CD14-positive monocyte (primary cell): ENCODE measurements at regions not wholly inside any gene's neighbourhood (a gene's known extent, or its start where the extent isn't known, plus 50 kb on each side); places are given as distances from the start of the nearest gene placed in this dataset.

Experiments
- DNase-seq, 3 donors: peaks; one replicate each; pipeline ENCODE4 v3.0.0-alpha.2; 2011 to 2022
- H2AFZ ChIP-seq: 2 replicates; pipeline ENCODE4 v1.6.0; 2012; ENCODE audit warnings: mild to moderate bottlenecking, low read depth, low read length, inconsistent platforms; ENCODE audit not compliant: insufficient read depth, poor library complexity, severe bottlenecking
- H3K27ac ChIP-seq, 2 donors: 1 replicate in 1 of 2; 2 replicates in 1 of 2; pipeline ENCODE4 v1.5.1; 2012 to 2013; ENCODE audit warnings: low read length in 2 of 2, control low read depth in 1 of 2, inconsistent platforms in 1 of 2, low read depth in 1 of 2, mild to moderate bottlenecking in 1 of 2
- H3K27me3 ChIP-seq, 2 donors: one replicate each; pipeline versions ENCODE4 v1.6.0 to v1.6.1; 2011 to 2013; ENCODE audit warnings: low read length in 2 of 2; ENCODE audit not compliant: control insufficient read depth in 2 of 2, insufficient read depth in 2 of 2
- H3K36me3 ChIP-seq, 2 donors: replicated peaks in 1 of 2; 1 replicate in 1 of 2; 2 replicates in 1 of 2; pipeline versions ENCODE4 v1.5.1 to v1.6.1; 2012 to 2013; ENCODE audit warnings: low read length in 2 of 2, control low read depth in 1 of 2, inconsistent platforms in 1 of 2, mild to moderate bottlenecking in 1 of 2; ENCODE audit not compliant: insufficient read depth in 2 of 2, control insufficient read depth in 1 of 2
- H3K4me1 ChIP-seq, 2 donors: 1 replicate in 1 of 2; 2 replicates in 1 of 2; pipeline versions ENCODE4 v1.5.1 to v1.6.1; 2012 to 2013; ENCODE audit warnings: low read length in 2 of 2, control low read depth in 1 of 2, inconsistent platforms in 1 of 2, mild to moderate bottlenecking in 1 of 2, moderate library complexity in 1 of 2; ENCODE audit not compliant: insufficient read depth in 2 of 2, control insufficient read depth in 1 of 2
- H3K4me2 ChIP-seq: replicated peaks from 2 replicates; pipeline ENCODE3; 2012; ENCODE audit warnings: low read length, moderate library complexity, mild to moderate bottlenecking; ENCODE audit not compliant: poor library complexity, severe bottlenecking; ENCODE audit errors: extremely low read depth
- H3K4me3 ChIP-seq, 3 experiments: fragments of 200-600 bp in 1 of 3; sonication (generic) in 1 of 3; replicated peaks in 1 of 3; 1 replicate in 2 of 3; 2 replicates in 1 of 3; pipeline ENCODE4 v1.5.1; 2011 to 2013; ENCODE audit warnings: low read length in 3 of 3, mild to moderate bottlenecking in 3 of 3, control low read depth in 2 of 3, low read depth in 2 of 3, inconsistent platforms in 1 of 3, moderate library complexity in 1 of 3
- H3K79me2 ChIP-seq: 2 replicates; pipeline ENCODE4 v1.6.0; 2012; ENCODE audit warnings: mild to moderate bottlenecking, control low read depth, inconsistent platforms, low read length, moderate library complexity; ENCODE audit not compliant: insufficient read depth
- H3K9ac ChIP-seq: 2 replicates; pipeline ENCODE4 v1.6.0; 2017; ENCODE audit warnings: low read length, mild to moderate bottlenecking; ENCODE audit not compliant: insufficient read depth, poor library complexity, severe bottlenecking
- H3K9me3 ChIP-seq, 2 donors: replicated peaks in 1 of 2; 1 replicate in 1 of 2; 2 replicates in 1 of 2; pipeline versions ENCODE4 v1.5.1 to v1.6.1; 2012 to 2013; ENCODE audit warnings: low read length in 2 of 2, control low read depth in 1 of 2; ENCODE audit not compliant: control insufficient read depth in 1 of 2, insufficient read depth in 1 of 2
- H4K20me1 ChIP-seq: 2 replicates; pipeline ENCODE4 v1.6.0; 2012; ENCODE audit warnings: mild to moderate bottlenecking, low read length, control low read depth, moderate library complexity; ENCODE audit not compliant: insufficient read depth
- H3K27ac Mint-ChIP-seq, 7 donors: one replicate each; pipeline ENCODE4 v1.8.0; 2020; ENCODE audit warnings: mild to moderate bottlenecking in 7 of 7, mixed read lengths in 7 of 7, moderate library complexity in 6 of 7, inconsistent platforms in 2 of 7
- H3K27me3 Mint-ChIP-seq, 3 donors: one replicate each; pipeline ENCODE4 v1.8.0; 2021 to 2022; ENCODE audit warnings: low read depth in 3 of 3, mild to moderate bottlenecking in 3 of 3, mixed read lengths in 3 of 3, moderate library complexity in 3 of 3, inconsistent platforms in 1 of 3
- H3K36me3 Mint-ChIP-seq, 2 donors: one replicate each; pipeline ENCODE4 v1.8.0; 2020; ENCODE audit warnings: mixed read lengths in 2 of 2, inconsistent platforms in 1 of 2, mild to moderate bottlenecking in 1 of 2
- H3K4me1 Mint-ChIP-seq: one replicate; pipeline ENCODE4 v1.8.0; 2020; ENCODE audit warnings: mild to moderate bottlenecking, mixed read lengths
- H3K4me3 Mint-ChIP-seq, 2 donors: one replicate each; pipeline ENCODE4 v1.8.0; 2020; ENCODE audit warnings: mild to moderate bottlenecking in 2 of 2, mixed read lengths in 2 of 2, moderate library complexity in 1 of 2
- H3K9me3 Mint-ChIP-seq, 7 donors: one replicate each; pipeline ENCODE4 v1.8.0; 2020 to 2022; ENCODE audit warnings: mixed read lengths in 7 of 7, mild to moderate bottlenecking in 6 of 7, moderate library complexity in 6 of 7, inconsistent platforms in 2 of 7
- CTCF ChIP-seq: fragments of 200-600 bp; IDR thresholded peaks from one replicate; pipeline ENCODE4 v1.8.0; 2022; ENCODE audit warnings: antibody characterized with exemption, mild to moderate bottlenecking
- WGBS: methylation state at CpG from one replicate; pipeline ENCODE4 v1.1.5; 2013; ENCODE audit warnings: missing lambda C conversion rate; ENCODE audit not compliant: insufficient coverage; 5-methylcytosine and 5-hydroxymethylcytosine counted together
- intact Hi-C, 2 donors: fragments of 100-400 bp; cut with micrococcal nuclease; formaldehyde crosslinking; loops; one replicate each; pipeline versions ENCODE4 v1.15.0 to v1.15.1; 2023

DNA sequence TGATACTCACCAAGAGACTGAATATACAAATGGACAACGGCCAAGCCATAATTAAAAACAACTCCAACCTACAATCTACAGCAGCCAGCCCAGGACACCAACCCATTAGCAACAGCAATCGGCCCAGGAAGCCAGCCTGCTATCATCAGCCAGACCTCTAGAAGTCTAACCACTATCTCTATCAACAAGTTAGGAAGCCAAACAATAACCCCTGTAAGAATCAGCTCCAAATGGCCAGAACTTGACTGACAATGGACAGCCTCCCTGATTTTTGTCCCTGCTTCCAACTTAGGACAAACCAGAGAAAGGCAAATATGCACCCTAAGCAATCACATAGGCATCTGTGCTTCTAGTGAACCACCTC is 511.8 kb upstream of the JARID2 start:
- Mint-ChIP-seq H3K4me3 (peak overlapping the region in 1 of 2 donors; percentile 62), H3K27me3 (no peaks in the 10 kb centered on the region), H3K9me3 (peaks cover 0 to 9% (median 0%) of the 10 kb centered on the region in 7 donors), H3K27ac (peak overlapping the region; percentile 95 to 100 (median 99)), H3K36me3 (peaks cover 29 to 30% of the 10 kb centered on the region in 2 donors), H3K4me1 (peaks cover 89% of the 10 kb centered on the region)
- Histone ChIP-seq H3K9me3 (no peaks in the 10 kb centered on the region), H3K9ac (peak overlapping the region; percentile 72), H4K20me1 (no peaks in the 10 kb centered on the region), H3K4me1 (peaks cover 60 to 64% of the 10 kb centered on the region in 2 donors), H3K4me3 (no peak overlapping the region), H3K79me2 (no peaks in the 10 kb centered on the region), H3K36me3 (no peaks in the 10 kb centered on the region), H3K4me2 (no peak overlapping the region), H3K27me3 (no peaks in the 10 kb centered on the region), H3K27ac (peak overlapping the region; percentile 32 to 99), H2AFZ (no peak overlapping the region)
- DNase-seq, result no peak
- TF ChIP-seq CTCF, result no peak
- intact Hi-C loops, result loop anchor here (2.0 to 10.0 kb wide), 4 partner anchors 67 to 513 kb away; partner anchors contain the start of gene JARID2 (in 1 of the 2)
- 94% methylated on average over 2 of the region's 2 CpGs for WGBS

DNA sequence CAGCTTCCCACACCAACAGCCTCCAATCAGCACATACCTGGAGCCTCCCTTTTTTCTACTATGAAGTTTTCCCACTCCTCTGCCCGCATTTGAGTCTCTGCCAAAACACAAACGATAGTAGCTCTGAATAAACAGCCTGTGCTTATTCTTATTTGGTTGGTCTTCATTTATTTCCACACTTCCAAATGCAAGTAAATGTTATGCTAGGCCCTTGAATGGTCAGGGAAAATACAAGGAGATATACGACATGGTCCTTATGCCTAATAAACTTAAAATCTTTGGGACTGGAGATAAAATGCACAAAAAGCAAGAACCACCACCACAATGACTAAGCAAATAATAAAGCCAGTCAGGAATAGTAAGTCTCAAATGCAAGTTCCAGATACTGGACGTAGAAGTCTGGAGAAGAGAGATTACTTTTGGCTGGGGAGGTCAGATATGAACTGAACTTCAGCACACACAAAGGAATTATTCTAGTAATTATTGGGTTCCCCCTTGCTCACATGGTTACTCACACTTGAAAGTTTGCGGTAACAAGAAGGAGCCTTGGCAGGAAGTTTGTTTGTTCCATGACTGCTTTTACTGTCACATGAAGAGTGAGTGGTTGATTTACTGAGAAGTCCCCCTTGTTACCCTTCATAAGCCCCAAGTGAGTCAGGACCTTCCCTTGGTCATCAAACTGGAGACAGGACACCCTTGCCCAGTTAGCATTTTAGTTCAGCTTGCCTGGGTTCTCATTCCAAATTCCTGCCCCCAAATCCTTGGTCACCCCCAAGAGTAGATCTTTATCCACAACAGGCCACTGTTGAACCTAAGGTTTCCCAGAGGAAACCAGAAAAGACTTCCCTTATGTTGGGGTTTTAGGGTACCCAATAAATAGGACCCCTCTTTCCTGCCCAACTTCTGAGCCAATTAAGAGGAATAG is 511.2 kb upstream of the JARID2 start:
- peak overlapping the region; percentile 30 to 62 for H3K4me3 Mint-ChIP-seq

More for the DNA sequence above, 511.2 kb upstream of the JARID2 start:
- H3K9me3 Mint-ChIP-seq, result peaks cover 0 to 9% (median 0%) of the 10 kb centered on the region in 7 donors
- Histone ChIP-seq H3K9ac (peak overlapping the region; percentile 72), H3K4me1 (peaks cover 60 to 63% of the 10 kb centered on the region in 2 donors), H3K36me3 (no peaks in the 10 kb centered on the region), H3K27me3 (no peaks in the 10 kb centered on the region), H3K79me2 (no peaks in the 10 kb centered on the region), H3K27ac (peak overlapping the region; percentile 60 to 99), H2AFZ (no peak overlapping the region), H3K4me3 (no peak overlapping the region), H3K4me2 (no peak overlapping the region), H4K20me1 (no peaks in the 10 kb centered on the region), H3K9me3 (no peaks in the 10 kb centered on the region)
- WGBS, result no CpG with 5 or more reads among the region's 5 CpGs
- no peaks in the 10 kb centered on the region for H3K27me3 Mint-ChIP-seq
- peak; percentile 95 to 99 (median 99) for DNase-seq
- H3K4me1 Mint-ChIP-seq, result peaks cover 89% of the 10 kb centered on the region
- TF ChIP-seq CTCF, result no peak
- H3K27ac Mint-ChIP-seq, result peak overlapping the region; percentile 95 to 100 (median 99)
- H3K36me3 Mint-ChIP-seq, result peaks cover 26 to 30% of the 10 kb centered on the region in 2 donors
- intact Hi-C loops, result loop anchor here (2.0 to 10.0 kb wide), 5 partner anchors 67 to 513 kb away; partner anchors contain the start of gene JARID2 (in 1 of the 2)
